SK-N-SH (cell line): ENCODE measurements at regions not wholly inside any gene's neighbourhood (a gene's known extent, or its start where the extent isn't known, plus 50 kb on each side); places are given as distances from the start of the nearest gene placed in this dataset.

Experiments used
- CTCF ChIA-PET: fragments of 300-600, 350-600 bp; formaldehyde crosslinking; extraction: SDS; loops from one replicate; lab custom pipeline; 2021; lab: Yijun Ruan, JAX
- POLR2A ChIA-PET: fragments of 350-600 bp; sonication (Branson Sonifier 250); formaldehyde crosslinking; extraction: SDS; loops from one replicate; lab custom pipeline; 2020; ENCODE audit warnings: antibody characterized with exemption, inconsistent platforms; lab: Yijun Ruan, JAX
- DNase-seq: peaks from one replicate; pipeline ENCODE4 v3.0.0; 2012
- H2AFZ ChIP-seq: fragments of 200-600 bp; sonication (generic); 2 replicates; pipeline ENCODE4 v1.8.1; 2016; ENCODE audit warnings: antibody characterized with exemption, mild to moderate bottlenecking, low read depth
- H3F3A ChIP-seq: fragments of 200-600 bp; sonication (generic); replicated peaks from 2 replicates; pipeline ENCODE3; 2016; ENCODE audit warnings: antibody characterized with exemption, mild to moderate bottlenecking; ENCODE audit not compliant: insufficient read depth
- H3K27ac ChIP-seq, 2 experiments: fragments of 200-500 bp in 1 of 2; fragments of 200-600 bp in 1 of 2; sonication (Bioruptor generic) in 1 of 2; sonication (generic), shearing (Covaris generic) in 1 of 2; 2 replicates each; pipeline versions ENCODE4 v1.5.1 to v1.6.1; 2014 to 2016; ENCODE audit warnings: low read depth in 2 of 2, inconsistent platforms in 1 of 2, low read length in 1 of 2, mild to moderate bottlenecking in 1 of 2, mixed read lengths in 1 of 2
- H3K27me3 ChIP-seq: fragments of 200-600 bp; sonication (generic), shearing (Covaris generic); 2 replicates; pipeline ENCODE4 v1.6.1; 2016; ENCODE audit warnings: mixed run types; ENCODE audit not compliant: insufficient read depth
- H3K36me3 ChIP-seq, 2 experiments: fragments of 200-500 bp in 1 of 2; fragments of 200-600 bp in 1 of 2; sonication (Bioruptor generic) in 1 of 2; sonication (generic) in 1 of 2; replicated peaks in 1 of 2; 2 replicates each; pipeline versions ENCODE3 to v1.5.1; 2014 to 2016; ENCODE audit warnings: low read length in 1 of 2, mild to moderate bottlenecking in 1 of 2; ENCODE audit not compliant: insufficient read depth in 2 of 2, control insufficient read depth in 1 of 2
- H3K4me1 ChIP-seq, 2 experiments: fragments of 200-500 bp in 1 of 2; fragments of 200-600 bp in 1 of 2; sonication (Bioruptor generic) in 1 of 2; sonication (generic), shearing (Covaris generic) in 1 of 2; 2 replicates each; pipeline versions ENCODE4 v1.5.1 to v1.6.1; 2014 to 2016; ENCODE audit warnings: low read depth in 1 of 2, low read length in 1 of 2, mixed run types in 1 of 2; ENCODE audit not compliant: insufficient read depth in 2 of 2, control insufficient read depth in 1 of 2
- H3K4me2 ChIP-seq: fragments of 200-600 bp; sonication (generic), shearing (Covaris generic); 2 replicates; pipeline ENCODE4 v1.6.1; 2017; ENCODE audit warnings: mixed run types
- H3K4me3 ChIP-seq, 2 experiments: fragments of 200-500 bp in 1 of 2; fragments of 200-600 bp in 1 of 2; sonication (Bioruptor generic) in 1 of 2; sonication (generic), shearing (Covaris generic) in 1 of 2; 2 replicates each; pipeline versions ENCODE4 v1.5.1 to v1.8.1; 2014 to 2016; ENCODE audit warnings: low read depth in 2 of 2, inconsistent platforms in 1 of 2, low read length in 1 of 2, mild to moderate bottlenecking in 1 of 2, mixed read lengths in 1 of 2, moderate library complexity in 1 of 2
- H3K79me2 ChIP-seq: fragments of 200-600 bp; sonication (generic); 2 replicates; pipeline ENCODE4 v1.8.1; 2017; ENCODE audit warnings: mild to moderate bottlenecking; ENCODE audit not compliant: insufficient read depth
- H3K9ac ChIP-seq: fragments of 200-600 bp; sonication (generic); 2 replicates; pipeline ENCODE4 v1.6.1; 2017; ENCODE audit warnings: mixed run types
- H3K9me2 ChIP-seq: fragments of 200-600 bp; sonication (generic); 2 replicates; pipeline ENCODE4 v1.6.1; 2017; ENCODE audit warnings: mixed run types
- H3K9me3 ChIP-seq: fragments of 200-600 bp; sonication (generic); 2 replicates; pipeline ENCODE4 v1.6.1; 2017; ENCODE audit warnings: mixed run types, mild to moderate bottlenecking, moderate library complexity
- H4K20me1 ChIP-seq: fragments of 200-600 bp; sonication (generic); 2 replicates; pipeline ENCODE4 v1.6.1; 2017; ENCODE audit warnings: mild to moderate bottlenecking, mixed run types; ENCODE audit not compliant: insufficient read depth
- CHD2 ChIP-seq: fragments of 150-350 bp; IDR thresholded peaks from 2 replicates; pipeline ENCODE4 v1.6.1; 2018; ENCODE audit warnings: low read length; ENCODE audit not compliant: partially characterized antibody
- JUND ChIP-seq: IDR thresholded peaks from 2 replicates; pipeline ENCODE4 v1.4.0; 2012
- NFIC ChIP-seq: IDR thresholded peaks from 2 replicates; pipeline ENCODE4 v1.4.0; 2012; ENCODE audit warnings: borderline replicate concordance
- SIN3A ChIP-seq: IDR thresholded peaks from 2 replicates; pipeline ENCODE4 v1.6.1; 2012; ENCODE audit warnings: low read depth, mild to moderate bottlenecking, low read length, moderate library complexity, borderline replicate concordance
- SMC3 ChIP-seq: IDR thresholded peaks from 2 replicates; pipeline ENCODE4 v1.6.1; 2012; ENCODE audit warnings: low read depth, low read length, improper control_type of control experiment
- TAF1 ChIP-seq: IDR thresholded peaks from 2 replicates; pipeline ENCODE4 v1.6.1; 2012; ENCODE audit warnings: low read depth, mild to moderate bottlenecking, low read length, moderate library complexity, borderline replicate concordance
- TCF12 ChIP-seq: IDR thresholded peaks from 2 replicates; pipeline ENCODE4 v1.4.0; 2012
- WGBS: methylation state at CpG from one replicate; pipeline ENCODE4 v1.1.6; 2017; ENCODE audit warnings: low lambda C conversion rate; 5-methylcytosine and 5-hydroxymethylcytosine counted together
- TF ChIP-seq, protein P1 (sequence below): IDR thresholded peaks from 2 replicates; pipeline ENCODE4 v1.6.1; 2012; ENCODE audit warnings: mild to moderate bottlenecking, low read depth, low read length, moderate library complexity
- TF ChIP-seq, protein P2 (sequence below): IDR thresholded peaks from 2 replicates; pipeline ENCODE4; 2012
- TF ChIP-seq, protein P3 (sequence below): fragments of 200-600 bp; sonication (generic); IDR thresholded peaks from 2 replicates; pipeline ENCODE4 v1.6.1; 2017; ENCODE audit warnings: antibody characterized with exemption, mild to moderate bottlenecking, moderate library complexity
- TF ChIP-seq, protein P4 (sequence below): IDR thresholded peaks from 2 replicates; pipeline ENCODE4 v1.4.0; 2012; ENCODE audit warnings: low read depth, borderline replicate concordance

DNA sequence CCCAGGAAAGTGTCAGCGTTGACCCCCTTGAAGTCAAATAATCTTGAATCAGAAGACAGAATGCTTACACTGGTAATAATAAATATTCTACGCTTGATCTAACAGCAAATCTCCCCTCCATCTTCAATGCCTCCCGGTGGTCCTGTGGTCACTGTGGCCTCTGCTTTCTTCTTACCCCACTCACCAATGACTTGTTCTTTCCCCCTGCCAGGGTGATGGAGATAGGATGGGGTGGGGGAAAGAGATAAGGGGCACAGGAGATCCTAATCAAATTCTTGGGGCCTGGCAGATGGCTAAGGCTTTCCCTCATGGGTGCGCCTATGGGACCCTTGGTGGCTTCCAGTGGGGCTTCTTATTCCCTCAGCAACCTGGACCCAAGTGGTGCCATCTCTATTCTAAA lies 152.6 kb upstream of the EGFLAM start:
- Histone ChIP-seq H3K9ac (no peak overlapping the region), H3K4me3 (no peak overlapping the region), H3K79me2 (no peaks in the 10 kb centered on the region), H3K27ac (no peak overlapping the region), H3K9me2 (no peaks in the 10 kb centered on the region), H3K36me3 (no peaks in the 10 kb centered on the region), H3K4me2 (no peak overlapping the region), H3K4me1 (no peaks in the 10 kb centered on the region), H2AFZ (no peak overlapping the region), H3K9me3 (no peaks in the 10 kb centered on the region), H3F3A (no peaks in the 10 kb centered on the region), H4K20me1 (no peaks in the 10 kb centered on the region), H3K27me3 (peaks cover 13% of the 10 kb centered on the region; the same call in 1 of the 2 replicates)
- DNase-seq, result no peak
- 29% methylated on average over 4 of the region's 4 CpGs for WGBS
- POLR2A ChIA-PET, result no interaction called here
- CTCF ChIA-PET, result no interaction called here
- no peak for TF ChIP-seq CHD2
- no peak for TF ChIP-seq SIN3A
- TF ChIP-seq, protein P1, sequence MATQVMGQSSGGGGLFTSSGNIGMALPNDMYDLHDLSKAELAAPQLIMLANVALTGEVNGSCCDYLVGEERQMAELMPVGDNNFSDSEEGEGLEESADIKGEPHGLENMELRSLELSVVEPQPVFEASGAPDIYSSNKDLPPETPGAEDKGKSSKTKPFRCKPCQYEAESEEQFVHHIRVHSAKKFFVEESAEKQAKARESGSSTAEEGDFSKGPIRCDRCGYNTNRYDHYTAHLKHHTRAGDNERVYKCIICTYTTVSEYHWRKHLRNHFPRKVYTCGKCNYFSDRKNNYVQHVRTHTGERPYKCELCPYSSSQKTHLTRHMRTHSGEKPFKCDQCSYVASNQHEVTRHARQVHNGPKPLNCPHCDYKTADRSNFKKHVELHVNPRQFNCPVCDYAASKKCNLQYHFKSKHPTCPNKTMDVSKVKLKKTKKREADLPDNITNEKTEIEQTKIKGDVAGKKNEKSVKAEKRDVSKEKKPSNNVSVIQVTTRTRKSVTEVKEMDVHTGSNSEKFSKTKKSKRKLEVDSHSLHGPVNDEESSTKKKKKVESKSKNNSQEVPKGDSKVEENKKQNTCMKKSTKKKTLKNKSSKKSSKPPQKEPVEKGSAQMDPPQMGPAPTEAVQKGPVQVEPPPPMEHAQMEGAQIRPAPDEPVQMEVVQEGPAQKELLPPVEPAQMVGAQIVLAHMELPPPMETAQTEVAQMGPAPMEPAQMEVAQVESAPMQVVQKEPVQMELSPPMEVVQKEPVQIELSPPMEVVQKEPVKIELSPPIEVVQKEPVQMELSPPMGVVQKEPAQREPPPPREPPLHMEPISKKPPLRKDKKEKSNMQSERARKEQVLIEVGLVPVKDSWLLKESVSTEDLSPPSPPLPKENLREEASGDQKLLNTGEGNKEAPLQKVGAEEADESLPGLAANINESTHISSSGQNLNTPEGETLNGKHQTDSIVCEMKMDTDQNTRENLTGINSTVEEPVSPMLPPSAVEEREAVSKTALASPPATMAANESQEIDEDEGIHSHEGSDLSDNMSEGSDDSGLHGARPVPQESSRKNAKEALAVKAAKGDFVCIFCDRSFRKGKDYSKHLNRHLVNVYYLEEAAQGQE, result no peak
- TF ChIP-seq, protein P2, sequence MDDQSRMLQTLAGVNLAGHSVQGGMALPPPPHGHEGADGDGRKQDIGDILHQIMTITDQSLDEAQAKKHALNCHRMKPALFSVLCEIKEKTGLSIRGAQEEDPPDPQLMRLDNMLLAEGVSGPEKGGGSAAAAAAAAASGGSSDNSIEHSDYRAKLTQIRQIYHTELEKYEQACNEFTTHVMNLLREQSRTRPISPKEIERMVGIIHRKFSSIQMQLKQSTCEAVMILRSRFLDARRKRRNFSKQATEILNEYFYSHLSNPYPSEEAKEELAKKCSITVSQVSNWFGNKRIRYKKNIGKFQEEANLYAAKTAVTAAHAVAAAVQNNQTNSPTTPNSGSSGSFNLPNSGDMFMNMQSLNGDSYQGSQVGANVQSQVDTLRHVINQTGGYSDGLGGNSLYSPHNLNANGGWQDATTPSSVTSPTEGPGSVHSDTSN, result no peak
- TF ChIP-seq, protein P3, sequence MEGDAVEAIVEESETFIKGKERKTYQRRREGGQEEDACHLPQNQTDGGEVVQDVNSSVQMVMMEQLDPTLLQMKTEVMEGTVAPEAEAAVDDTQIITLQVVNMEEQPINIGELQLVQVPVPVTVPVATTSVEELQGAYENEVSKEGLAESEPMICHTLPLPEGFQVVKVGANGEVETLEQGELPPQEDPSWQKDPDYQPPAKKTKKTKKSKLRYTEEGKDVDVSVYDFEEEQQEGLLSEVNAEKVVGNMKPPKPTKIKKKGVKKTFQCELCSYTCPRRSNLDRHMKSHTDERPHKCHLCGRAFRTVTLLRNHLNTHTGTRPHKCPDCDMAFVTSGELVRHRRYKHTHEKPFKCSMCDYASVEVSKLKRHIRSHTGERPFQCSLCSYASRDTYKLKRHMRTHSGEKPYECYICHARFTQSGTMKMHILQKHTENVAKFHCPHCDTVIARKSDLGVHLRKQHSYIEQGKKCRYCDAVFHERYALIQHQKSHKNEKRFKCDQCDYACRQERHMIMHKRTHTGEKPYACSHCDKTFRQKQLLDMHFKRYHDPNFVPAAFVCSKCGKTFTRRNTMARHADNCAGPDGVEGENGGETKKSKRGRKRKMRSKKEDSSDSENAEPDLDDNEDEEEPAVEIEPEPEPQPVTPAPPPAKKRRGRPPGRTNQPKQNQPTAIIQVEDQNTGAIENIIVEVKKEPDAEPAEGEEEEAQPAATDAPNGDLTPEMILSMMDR, result no peak
- no peak for TF ChIP-seq TAF1
- TF ChIP-seq, protein P4, sequence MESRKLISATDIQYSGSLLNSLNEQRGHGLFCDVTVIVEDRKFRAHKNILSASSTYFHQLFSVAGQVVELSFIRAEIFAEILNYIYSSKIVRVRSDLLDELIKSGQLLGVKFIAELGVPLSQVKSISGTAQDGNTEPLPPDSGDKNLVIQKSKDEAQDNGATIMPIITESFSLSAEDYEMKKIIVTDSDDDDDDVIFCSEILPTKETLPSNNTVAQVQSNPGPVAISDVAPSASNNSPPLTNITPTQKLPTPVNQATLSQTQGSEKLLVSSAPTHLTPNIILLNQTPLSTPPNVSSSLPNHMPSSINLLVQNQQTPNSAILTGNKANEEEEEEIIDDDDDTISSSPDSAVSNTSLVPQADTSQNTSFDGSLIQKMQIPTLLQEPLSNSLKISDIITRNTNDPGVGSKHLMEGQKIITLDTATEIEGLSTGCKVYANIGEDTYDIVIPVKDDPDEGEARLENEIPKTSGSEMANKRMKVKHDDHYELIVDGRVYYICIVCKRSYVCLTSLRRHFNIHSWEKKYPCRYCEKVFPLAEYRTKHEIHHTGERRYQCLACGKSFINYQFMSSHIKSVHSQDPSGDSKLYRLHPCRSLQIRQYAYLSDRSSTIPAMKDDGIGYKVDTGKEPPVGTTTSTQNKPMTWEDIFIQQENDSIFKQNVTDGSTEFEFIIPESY, result no peak
- TF ChIP-seq NFIC, result no peak
- TF ChIP-seq TCF12, result no peak
- no peak for TF ChIP-seq JUND
- no peak for TF ChIP-seq SMC3
